ENCODE measurements at regions not wholly inside any gene's neighbourhood (a gene's known extent, or its start where the extent isn't known, plus 50 kb on each side); places are given as distances from the start of the nearest gene placed in this dataset.

DNA sequence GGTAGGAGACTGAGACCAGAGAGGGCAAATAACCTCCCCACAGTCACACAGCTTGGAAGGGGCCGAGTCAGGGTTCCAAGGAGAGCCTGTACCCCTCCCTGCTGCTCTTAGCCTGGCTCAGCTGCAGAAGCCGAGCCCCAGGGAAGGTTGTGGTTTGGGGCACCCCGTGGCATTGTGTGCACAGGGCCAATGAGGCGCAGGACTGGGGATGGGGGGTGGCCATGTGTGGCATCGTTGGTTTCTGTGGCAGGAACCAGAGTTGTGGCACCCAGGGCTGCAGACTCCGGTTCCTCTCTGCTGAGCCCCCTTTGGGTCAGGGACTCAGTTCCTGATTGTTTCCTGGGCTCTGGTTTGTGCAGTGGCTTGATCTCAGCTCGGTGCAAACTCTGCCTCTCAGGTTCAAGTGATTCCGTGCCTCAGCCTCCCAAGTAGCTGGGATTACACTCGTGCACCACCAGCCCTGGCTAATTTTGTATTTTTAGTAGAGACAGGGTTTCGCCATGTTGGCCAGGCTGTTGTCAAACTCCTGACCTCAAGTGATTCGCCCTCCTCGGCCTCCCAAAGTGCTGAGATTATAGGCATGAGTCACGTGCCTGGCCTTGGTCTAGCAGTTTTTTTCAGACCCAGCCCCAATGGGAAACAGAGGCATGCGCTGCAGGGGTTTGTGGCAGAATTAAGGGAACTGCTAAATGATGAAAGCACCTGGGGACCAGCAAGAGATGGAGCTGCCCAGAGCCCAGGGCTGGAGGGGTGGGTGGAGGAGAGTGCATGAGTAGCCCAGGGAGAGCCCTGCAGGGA lies 221.0 kb upstream of the SULF2 start:
- no peak overlapping the region for H3K4me3 ChIP-seq (ENCODE audit: low read depth, low read length)
- ChIA-PET CTCF (no interaction called here), POLR2A (no interaction called here)
- TF ChIP-seq, protein P1, sequence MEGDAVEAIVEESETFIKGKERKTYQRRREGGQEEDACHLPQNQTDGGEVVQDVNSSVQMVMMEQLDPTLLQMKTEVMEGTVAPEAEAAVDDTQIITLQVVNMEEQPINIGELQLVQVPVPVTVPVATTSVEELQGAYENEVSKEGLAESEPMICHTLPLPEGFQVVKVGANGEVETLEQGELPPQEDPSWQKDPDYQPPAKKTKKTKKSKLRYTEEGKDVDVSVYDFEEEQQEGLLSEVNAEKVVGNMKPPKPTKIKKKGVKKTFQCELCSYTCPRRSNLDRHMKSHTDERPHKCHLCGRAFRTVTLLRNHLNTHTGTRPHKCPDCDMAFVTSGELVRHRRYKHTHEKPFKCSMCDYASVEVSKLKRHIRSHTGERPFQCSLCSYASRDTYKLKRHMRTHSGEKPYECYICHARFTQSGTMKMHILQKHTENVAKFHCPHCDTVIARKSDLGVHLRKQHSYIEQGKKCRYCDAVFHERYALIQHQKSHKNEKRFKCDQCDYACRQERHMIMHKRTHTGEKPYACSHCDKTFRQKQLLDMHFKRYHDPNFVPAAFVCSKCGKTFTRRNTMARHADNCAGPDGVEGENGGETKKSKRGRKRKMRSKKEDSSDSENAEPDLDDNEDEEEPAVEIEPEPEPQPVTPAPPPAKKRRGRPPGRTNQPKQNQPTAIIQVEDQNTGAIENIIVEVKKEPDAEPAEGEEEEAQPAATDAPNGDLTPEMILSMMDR (IDR thresholded peaks at IDR 0.05; ENCODE audit: insufficient read depth, low read length, missing control alignments) = no peak
- DNase-seq (ENCODE audit: low read depth, low spot score) = no peak

DNA sequence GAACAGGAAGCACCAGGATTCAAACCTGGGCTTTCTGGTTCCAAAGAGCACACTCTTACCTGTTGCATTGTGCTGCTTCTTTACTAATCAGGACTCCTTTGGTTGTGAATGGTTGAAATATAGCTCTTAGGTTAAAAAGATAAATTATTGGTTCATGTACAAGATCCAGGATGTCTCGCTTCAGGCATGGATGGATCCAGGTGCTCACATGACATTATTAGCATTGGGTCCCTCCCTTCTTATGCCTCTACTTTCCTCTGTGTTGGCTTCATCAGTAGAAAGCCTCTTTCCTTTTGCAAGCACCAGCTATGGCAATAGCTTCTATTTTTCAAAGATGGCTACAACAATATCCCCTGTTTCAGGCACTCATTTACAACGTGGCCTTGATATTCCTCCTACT lies 217.7 kb upstream of the SULF2 start:
- H3K4me3 ChIP-seq (ENCODE audit: low read depth, low read length) = no peak overlapping the region
- ChIA-PET POLR2A (no interaction called here), CTCF (interaction anchor here (1.1 to 1.7 kb wide), 2 partner anchors 216 to 617 kb away, joined by 4 read pairs; no protein-coding TSS in a partner anchor)
- TF ChIP-seq, protein P1 (IDR thresholded peaks at IDR 0.05; ENCODE audit: insufficient read depth, low read length, missing control alignments) = no peak
- no peak for DNase-seq (ENCODE audit: low read depth, low spot score)

DNA sequence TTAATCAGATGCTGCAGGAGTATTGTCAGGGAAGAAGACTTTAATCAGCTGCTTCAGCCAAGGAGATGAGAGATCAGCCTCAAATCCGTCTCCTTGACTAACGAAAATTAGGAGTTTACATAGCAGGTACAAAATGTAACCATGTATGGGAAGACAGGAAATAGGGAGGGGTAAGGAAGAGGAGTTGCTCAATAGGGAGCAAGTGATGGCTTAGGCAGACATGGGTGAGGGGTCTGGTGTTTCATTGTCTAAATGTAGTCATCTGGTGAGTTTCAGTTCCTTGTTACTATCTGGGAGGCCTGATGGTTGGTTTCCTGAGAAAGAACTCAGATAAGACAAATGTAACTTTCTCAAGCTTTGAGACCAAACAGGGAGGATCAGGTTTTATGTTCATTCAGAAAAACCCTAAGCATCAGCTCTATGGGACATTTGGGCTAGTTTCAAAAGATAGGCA lies 217.3 kb upstream of the SULF2 start:
- ChIA-PET POLR2A (no interaction called here), CTCF (interaction anchor here (1.1 to 1.7 kb wide), 2 partner anchors 216 to 618 kb away, joined by 4 read pairs; no protein-coding TSS in a partner anchor)
- no peak for DNase-seq (ENCODE audit: low read depth, low spot score)
- H3K4me3 ChIP-seq (ENCODE audit: low read depth, low read length) = no peak overlapping the region
- TF ChIP-seq, protein P1 (IDR thresholded peaks at IDR 0.05; ENCODE audit: insufficient read depth, low read length, missing control alignments) = no peak

DNA sequence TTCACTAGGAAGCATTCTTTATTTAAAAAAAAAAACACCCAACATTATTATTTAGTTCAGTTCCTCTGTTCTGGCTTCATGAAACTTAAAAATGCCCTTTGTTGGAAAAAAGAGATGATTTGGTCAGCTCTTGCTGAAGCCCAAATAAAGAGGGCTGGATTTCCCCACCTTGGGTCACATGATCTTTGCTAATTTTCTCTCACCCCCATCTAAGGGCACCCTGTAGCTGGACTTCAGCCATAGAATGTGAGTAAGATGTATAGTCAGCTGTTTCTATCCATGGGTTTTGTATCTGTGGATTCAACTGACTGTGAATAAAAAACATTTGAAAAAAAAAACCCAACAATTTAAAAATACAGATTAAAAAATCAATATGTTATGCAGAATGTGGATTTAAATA lies 213.9 kb upstream of the SULF2 start:
- ChIA-PET POLR2A (no interaction called here), CTCF (interaction anchor here (1.2 kb wide), 1 partner anchor 13 kb away, joined by 4 read pairs; no protein-coding TSS in a partner anchor)
- no peak for DNase-seq (ENCODE audit: low read depth, low spot score)
- no peak overlapping the region for H3K4me3 ChIP-seq (ENCODE audit: low read depth, low read length)
- TF ChIP-seq, protein P1 (IDR thresholded peaks at IDR 0.05; ENCODE audit: insufficient read depth, low read length, missing control alignments) = no peak

DNA sequence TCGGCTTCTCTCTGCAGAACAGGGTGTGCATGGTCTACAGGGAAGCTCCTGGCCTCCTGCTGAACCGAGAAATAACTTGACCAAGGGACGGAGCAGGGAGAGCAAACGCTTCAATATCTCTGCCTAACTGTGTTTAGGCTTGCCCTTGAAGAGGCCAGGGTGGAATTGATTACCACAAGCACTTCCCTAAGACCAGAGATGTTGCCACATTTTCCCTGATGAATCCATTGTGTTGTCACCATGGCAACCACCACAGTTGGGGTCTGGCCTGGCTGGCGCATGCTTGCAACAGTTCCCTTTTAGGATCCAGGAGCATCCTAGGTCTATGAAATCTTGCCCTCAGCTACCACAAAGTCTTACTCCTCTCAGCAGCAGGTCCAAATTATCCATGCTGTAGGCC lies 213.5 kb upstream of the SULF2 start:
- ChIA-PET CTCF (interaction anchor here (1.2 to 1.3 kb wide), 2 partner anchors 12 kb away, joined by 3 to 4 read pairs; no protein-coding TSS in a partner anchor), POLR2A (no interaction called here)
- TF ChIP-seq, protein P1 (IDR thresholded peaks at IDR 0.05; ENCODE audit: insufficient read depth, low read length, missing control alignments) = no peak
- H3K4me3 ChIP-seq (ENCODE audit: low read depth, low read length) = no peak overlapping the region
- no peak for DNase-seq (ENCODE audit: low read depth, low spot score)

DNA sequence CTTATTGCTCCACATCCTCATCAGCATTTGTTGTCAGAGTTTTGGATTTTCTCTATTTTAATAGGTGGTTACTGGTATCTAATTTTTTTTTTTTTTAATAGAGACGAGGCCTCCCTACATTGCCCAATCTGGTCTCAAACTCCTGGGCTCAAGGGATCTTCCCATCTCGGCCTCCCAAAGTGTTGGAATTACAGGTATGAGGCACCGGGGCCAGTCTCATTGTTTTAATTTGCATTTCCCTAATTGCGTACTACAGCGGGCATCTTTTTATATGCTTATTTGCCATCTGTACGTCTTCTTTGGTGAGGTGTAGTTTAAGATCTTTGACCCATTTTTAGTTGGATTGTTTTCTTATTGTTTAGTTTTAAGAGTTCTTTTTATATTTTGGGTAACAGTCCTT lies 210.4 kb upstream of the SULF2 start:
- CTCF ChIA-PET = no interaction called here
- TF ChIP-seq, protein P1 (IDR thresholded peaks at IDR 0.05; ENCODE audit: insufficient read depth, low read length, missing control alignments) = no peak

More for the DNA sequence above, 210.4 kb upstream of the SULF2 start:
- no peak for DNase-seq (ENCODE audit: low read depth, low spot score)
- no peak overlapping the region for H3K4me3 ChIP-seq (ENCODE audit: low read depth, low read length)
- POLR2A ChIA-PET = no interaction called here

All from AG04449 (cell line).